ENCODE measurements at regions not wholly inside any gene's neighbourhood (a gene's known extent, or its start where the extent isn't known, plus 50 kb on each side); places are given as distances from the start of the nearest gene placed in this dataset.

DNA sequence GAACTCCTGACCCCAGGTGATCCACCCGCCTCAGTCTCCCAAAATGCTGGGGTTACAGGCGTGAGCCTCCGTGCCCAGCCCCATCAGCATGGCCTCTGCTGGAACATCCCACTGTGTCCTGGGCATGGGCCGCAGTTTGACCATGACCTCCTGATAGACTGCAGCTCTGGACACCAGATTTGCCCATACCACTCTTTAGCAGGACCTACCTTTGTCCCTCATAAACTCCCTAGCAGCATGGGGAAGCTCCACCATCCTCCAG is 92.6 kb downstream of the MYCN start:
- TF ChIP-seq, protein P1, sequence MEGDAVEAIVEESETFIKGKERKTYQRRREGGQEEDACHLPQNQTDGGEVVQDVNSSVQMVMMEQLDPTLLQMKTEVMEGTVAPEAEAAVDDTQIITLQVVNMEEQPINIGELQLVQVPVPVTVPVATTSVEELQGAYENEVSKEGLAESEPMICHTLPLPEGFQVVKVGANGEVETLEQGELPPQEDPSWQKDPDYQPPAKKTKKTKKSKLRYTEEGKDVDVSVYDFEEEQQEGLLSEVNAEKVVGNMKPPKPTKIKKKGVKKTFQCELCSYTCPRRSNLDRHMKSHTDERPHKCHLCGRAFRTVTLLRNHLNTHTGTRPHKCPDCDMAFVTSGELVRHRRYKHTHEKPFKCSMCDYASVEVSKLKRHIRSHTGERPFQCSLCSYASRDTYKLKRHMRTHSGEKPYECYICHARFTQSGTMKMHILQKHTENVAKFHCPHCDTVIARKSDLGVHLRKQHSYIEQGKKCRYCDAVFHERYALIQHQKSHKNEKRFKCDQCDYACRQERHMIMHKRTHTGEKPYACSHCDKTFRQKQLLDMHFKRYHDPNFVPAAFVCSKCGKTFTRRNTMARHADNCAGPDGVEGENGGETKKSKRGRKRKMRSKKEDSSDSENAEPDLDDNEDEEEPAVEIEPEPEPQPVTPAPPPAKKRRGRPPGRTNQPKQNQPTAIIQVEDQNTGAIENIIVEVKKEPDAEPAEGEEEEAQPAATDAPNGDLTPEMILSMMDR (IDR thresholded peaks at IDR 0.05): no peak
- TF ChIP-seq POLR2A (IDR thresholded peaks at IDR 0.05): no peak
